ENCODE measurements at regions not wholly inside any gene's neighbourhood (a gene's known extent, or its start where the extent isn't known, plus 50 kb on each side); places are given as distances from the start of the nearest gene placed in this dataset.

GRCh38 chr12:76690921-76691700, 72.8 kb upstream of the ZDHHC17 start:
- TF ChIP-seq EZH2 (IDR thresholded peaks at IDR 0.05; ENCODE audit: low read length) = no peak
- no peak for TF ChIP-seq CTCF (optimal IDR thresholded peaks at IDR 0.05 in 1 of 3, IDR thresholded peaks at IDR 0.05 in 1 of 3, conservative IDR thresholded peaks at IDR 0.05 in 1 of 3; ENCODE audit: extremely low read depth in 1 of 3, insufficient read depth in 2 of 3, low read length in 3 of 3)
